Esophagus (tissue), 2 donors: ENCODE measurements at regions not wholly inside any gene's neighbourhood (a gene's known extent, or its start where the extent isn't known, plus 50 kb on each side); places are given as distances from the start of the nearest gene placed in this dataset.
"Not testable (repeated sequence)": the region's sequence is repeated elsewhere in the genome, so short reads cannot be mapped to it uniquely, and the experiment has no call there.

Experiments
- H3K27ac ChIP-seq, 2 donors: one replicate each; pipeline ENCODE4 v1.5.1; 2013; ENCODE audit warnings: low read depth in 2 of 2, mild to moderate bottlenecking in 2 of 2, inconsistent platforms in 1 of 2, low read length in 1 of 2, moderate library complexity in 1 of 2
- H3K27me3 ChIP-seq, 2 donors: one replicate each; pipeline ENCODE4 v1.6.1; 2013; ENCODE audit warnings: low read length in 2 of 2, control low read depth in 1 of 2, mild to moderate bottlenecking in 1 of 2; ENCODE audit not compliant: insufficient read depth in 2 of 2, control insufficient read depth in 1 of 2
- H3K36me3 ChIP-seq, 2 donors: one replicate each; pipeline ENCODE4 v1.6.1; 2013; ENCODE audit warnings: low read length in 1 of 2; ENCODE audit not compliant: control insufficient read depth in 2 of 2, insufficient read depth in 2 of 2
- H3K4me1 ChIP-seq, 2 donors: one replicate each; pipeline ENCODE4 v1.6.1; 2013; ENCODE audit warnings: low read length in 1 of 2; ENCODE audit not compliant: control insufficient read depth in 2 of 2, insufficient read depth in 2 of 2
- H3K4me3 ChIP-seq, 2 donors: one replicate each; pipeline ENCODE4 v1.5.1; 2013; ENCODE audit warnings: low read length in 2 of 2, mild to moderate bottlenecking in 2 of 2, low read depth in 1 of 2, moderate library complexity in 1 of 2
- H3K9me3 ChIP-seq, 2 donors: one replicate each; pipeline ENCODE4 v1.6.1; 2013; ENCODE audit warnings: mild to moderate bottlenecking in 2 of 2, low read depth in 1 of 2, low read length in 1 of 2, moderate library complexity in 1 of 2; ENCODE audit not compliant: control insufficient read depth in 2 of 2, insufficient read depth in 1 of 2
- WGBS, 2 donors: extraction: QIAGEN DNeasy Blood & Tissue Kit; methylation state at CpG; one replicate each; pipeline ENCODE4 v1.1.7; 2013; 5-methylcytosine and 5-hydroxymethylcytosine counted together
- donor health status: healthy with polysubstance abuse.
- donor health status: Bipolar disorder and iron deficiency.

GRCh38 chr6:9213717-9214116 lies 778.4 kb upstream of the SLC35B3 start:
- WGBS, 2 donors, result 84 to 86% methylated on average over 8 of the region's 8 CpGs

GRCh38 chr6:9208966-9209365 lies 773.6 kb upstream of the SLC35B3 start:
- Histone ChIP-seq H3K27ac (no peak overlapping the region), H3K9me3 (peaks cover 0 to 3% of the 10 kb centered on the region in 2 donors), H3K27me3 (no peaks in the 10 kb centered on the region), H3K4me1 (no peaks in the 10 kb centered on the region), H3K4me3 (no peak overlapping the region), H3K36me3 (no peaks in the 10 kb centered on the region)
- WGBS, 2 donors, result 76 to 88% methylated on average over 3 of the region's 3 CpGs

More at GRCh38 chr6:9213717-9214116, 778.4 kb upstream of the SLC35B3 start:
- not testable (repeated sequence) for H3K27ac ChIP-seq, H3K4me1 ChIP-seq, H3K9me3 ChIP-seq, H3K36me3 ChIP-seq, H3K27me3 ChIP-seq, H3K4me3 ChIP-seq

GRCh38 chr6:9205645-9206044 lies 770.3 kb upstream of the SLC35B3 start:
- Histone ChIP-seq H3K36me3 (no peaks in the 10 kb centered on the region), H3K27me3 (no peaks in the 10 kb centered on the region), H3K4me1 (no peaks in the 10 kb centered on the region), H3K4me3 (no peak overlapping the region), H3K9me3 (no peaks in the 10 kb centered on the region), H3K27ac (no peak overlapping the region)
- WGBS, 2 donors, result 74 to 78% methylated on average over 1 of the region's 1 CpG

GRCh38 chr6:9204171-9204570 lies 768.8 kb upstream of the SLC35B3 start:
- WGBS, 2 donors, result 36 to 53% methylated on average over 1 of the region's 1 CpG
- H3K36me3 ChIP-seq, result no peaks in the 10 kb centered on the region
- H3K27me3 ChIP-seq, result no peaks in the 10 kb centered on the region
- H3K27ac ChIP-seq, result no peak overlapping the region
- H3K9me3 ChIP-seq, result no peaks in the 10 kb centered on the region
- no peaks in the 10 kb centered on the region for H3K4me1 ChIP-seq
- H3K4me3 ChIP-seq, result no peak overlapping the region

- Histone ChIP-seq H3K36me3 (no peaks in the 10 kb centered on the region), H3K4me3 (no peak overlapping the region), H3K9me3 (no peaks in the 10 kb centered on the region), H3K27me3 (no peaks in the 10 kb centered on the region), H3K27ac (no peak overlapping the region), H3K4me1 (no peaks in the 10 kb centered on the region)
Observed at GRCh38 chr6:9200712-9201111, 765.4 kb upstream of the SLC35B3 start.

GRCh38 chr6:9197726-9198125 lies 762.4 kb upstream of the SLC35B3 start:
- H3K27ac ChIP-seq, result no peak overlapping the region
- H3K27me3 ChIP-seq, result no peaks in the 10 kb centered on the region
- 74 to 77% methylated on average over 3 of the region's 3 CpGs for WGBS, 2 donors
- no peaks in the 10 kb centered on the region for H3K9me3 ChIP-seq
- H3K36me3 ChIP-seq, result no peaks in the 10 kb centered on the region
- no peak overlapping the region for H3K4me3 ChIP-seq
- H3K4me1 ChIP-seq, result no peaks in the 10 kb centered on the region

GRCh38 chr6:9195322-9195721 lies 760.0 kb upstream of the SLC35B3 start:
- Histone ChIP-seq H3K4me3 (no peak overlapping the region), H3K27ac (no peak overlapping the region), H3K9me3 (no peaks in the 10 kb centered on the region), H3K4me1 (no peaks in the 10 kb centered on the region), H3K36me3 (no peaks in the 10 kb centered on the region), H3K27me3 (no peaks in the 10 kb centered on the region)
- WGBS, 2 donors, result 67 to 80% methylated on average over 1 of the region's 1 CpG

- no peaks in the 10 kb centered on the region for H3K36me3 ChIP-seq
- no peak overlapping the region for H3K27ac ChIP-seq
- WGBS, 2 donors, result 84 to 94% methylated on average over 4 of the region's 4 CpGs
- H3K27me3 ChIP-seq, result no peaks in the 10 kb centered on the region
- H3K4me1 ChIP-seq, result no peaks in the 10 kb centered on the region
- no peak overlapping the region for H3K4me3 ChIP-seq
- no peaks in the 10 kb centered on the region for H3K9me3 ChIP-seq
Observed at GRCh38 chr6:9192405-9192909, 757.1 kb upstream of the SLC35B3 start.

GRCh38 chr6:9186148-9186547 lies 750.8 kb upstream of the SLC35B3 start:
- Histone ChIP-seq H3K9me3 (no peaks in the 10 kb centered on the region), H3K4me1 (no peaks in the 10 kb centered on the region), H3K27me3 (no peaks in the 10 kb centered on the region), H3K36me3 (no peaks in the 10 kb centered on the region), H3K4me3 (no peak overlapping the region), H3K27ac (no peak overlapping the region)

GRCh38 chr6:9178071-9178470 lies 742.7 kb upstream of the SLC35B3 start:
- Histone ChIP-seq H3K27me3 (no peaks in the 10 kb centered on the region), H3K36me3 (no peaks in the 10 kb centered on the region), H3K27ac (no peak overlapping the region), H3K4me3 (no peak overlapping the region), H3K9me3 (peaks cover 0 to 3% of the 10 kb centered on the region in 2 donors), H3K4me1 (no peaks in the 10 kb centered on the region)
- WGBS, 2 donors, result 80 to 89% methylated on average over 2 of the region's 2 CpGs
